Loucy (cell line): ENCODE measurements at regions not wholly inside any gene's neighbourhood (a gene's known extent, or its start where the extent isn't known, plus 50 kb on each side); places are given as distances from the start of the nearest gene placed in this dataset.

Source experiments
- H2AFZ ChIP-seq: fragments of 200-600 bp; sonication (generic); 2 replicates; pipeline ENCODE4 v1.6.0; 2016; ENCODE audit warnings: antibody characterized with exemption, mild to moderate bottlenecking, low read length, moderate library complexity
- H3F3A ChIP-seq: fragments of 200-600 bp; 2 replicates; pipeline ENCODE4 v1.6.0; 2016; ENCODE audit warnings: antibody characterized with exemption, low read depth, mild to moderate bottlenecking
- H3K27me3 ChIP-seq: fragments of 200-600 bp; sonication (generic); 2 replicates; pipeline ENCODE4 v1.6.1; 2014; ENCODE audit warnings: low read length, mild to moderate bottlenecking; ENCODE audit not compliant: insufficient read depth, poor library complexity, severe bottlenecking
- H3K36me3 ChIP-seq: fragments of 200-600 bp; sonication (generic); 2 replicates; pipeline ENCODE4 v1.6.1; 2016; ENCODE audit warnings: low read length; ENCODE audit not compliant: insufficient read depth
- H3K4me1 ChIP-seq: fragments of 200-600 bp; sonication (generic); 2 replicates; pipeline ENCODE4 v1.5.1; 2014; ENCODE audit warnings: low read length, mild to moderate bottlenecking; ENCODE audit not compliant: insufficient read depth, poor library complexity, severe bottlenecking
- H3K4me2 ChIP-seq: fragments of 200-600 bp; sonication (generic); 2 replicates; pipeline ENCODE4 v1.6.0; 2014; ENCODE audit warnings: antibody characterized with exemption, low read length, low read depth, mild to moderate bottlenecking; ENCODE audit not compliant: poor library complexity, severe bottlenecking
- H3K4me3 ChIP-seq: fragments of 200-600 bp; sonication (generic); 2 replicates; pipeline ENCODE4 v1.5.1; 2014; ENCODE audit warnings: low read length, mild to moderate bottlenecking, mixed read lengths; ENCODE audit not compliant: poor library complexity, severe bottlenecking
- H3K79me2 ChIP-seq: fragments of 200-600 bp; sonication (generic); 2 replicates; pipeline ENCODE4 v1.6.1; 2014; ENCODE audit warnings: low read length; ENCODE audit not compliant: insufficient read depth
- H3K9ac ChIP-seq: fragments of 200-600 bp; sonication (generic); 2 replicates; pipeline ENCODE4 v1.6.0; 2014; ENCODE audit warnings: mild to moderate bottlenecking, low read depth, low read length, moderate library complexity; ENCODE audit not compliant: poor library complexity, severe bottlenecking
- H3K9me2 ChIP-seq: fragments of 200-600 bp; sonication (generic); replicated peaks from 2 replicates; pipeline ENCODE4 v1.6.1; 2016; ENCODE audit warnings: low read depth, low read length, mixed read lengths
- H3K9me3 ChIP-seq: fragments of 200-600 bp; sonication (generic); 2 replicates; pipeline ENCODE4 v1.6.1; 2014; ENCODE audit warnings: mild to moderate bottlenecking, antibody characterized with exemption, low read length, low read depth; ENCODE audit not compliant: insufficient read depth
- H4K20me1 ChIP-seq: fragments of 200-600 bp; sonication (generic); 2 replicates; pipeline ENCODE4 v1.6.0; 2014; ENCODE audit warnings: antibody characterized with exemption, low read length, mild to moderate bottlenecking; ENCODE audit not compliant: insufficient read depth, poor library complexity, severe bottlenecking
- EZH2phosphoT487 ChIP-seq: fragments of 200-600 bp; IDR thresholded peaks from 2 replicates; pipeline ENCODE4 v1.6.1; 2018; ENCODE audit warnings: antibody characterized with exemption, mild to moderate bottlenecking, moderate library complexity, borderline replicate concordance
- TF ChIP-seq, protein P1 (sequence below): fragments of 200-600 bp; sonication (generic); conservative IDR thresholded peaks from 2 replicates; pipeline ENCODE4 v1.5.1; 2014; ENCODE audit warnings: mild to moderate bottlenecking, antibody characterized with exemption, low read length

DNA sequence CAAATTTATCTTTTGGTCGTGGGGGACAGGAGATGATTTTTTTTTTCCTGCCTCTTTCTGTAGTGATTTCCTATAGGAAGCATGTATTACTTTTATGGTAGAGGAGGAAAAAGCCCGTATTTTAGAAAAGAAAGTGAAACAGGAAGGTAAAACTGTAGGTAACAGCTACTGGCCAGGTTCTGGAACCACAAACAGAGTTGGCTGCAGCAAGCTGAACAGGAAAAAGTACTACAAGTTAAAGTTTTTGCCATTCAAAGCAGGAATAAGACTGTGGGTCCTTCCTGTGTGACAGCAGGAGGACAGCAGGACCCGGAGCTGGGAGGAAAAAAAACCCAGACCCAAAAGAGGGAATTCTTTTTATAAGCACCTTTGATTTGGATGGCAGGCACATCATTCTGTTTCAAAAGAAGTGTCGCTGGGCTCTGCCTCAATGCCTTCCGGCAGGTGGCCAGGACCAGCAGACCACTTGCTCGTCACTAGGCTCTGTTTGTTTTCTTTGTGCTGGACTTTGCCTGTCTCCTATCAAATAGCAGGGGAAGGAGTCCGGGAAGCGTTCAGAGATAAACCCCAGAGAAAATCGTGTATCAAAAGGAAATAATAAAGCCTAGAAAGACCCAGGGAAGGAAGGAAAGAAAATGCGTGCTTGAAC, 277.9 kb downstream of the ADGRA3 start:
- peaks cover 7% of the 10 kb centered on the region for H3K4me1 ChIP-seq
- TF ChIP-seq, protein P1, sequence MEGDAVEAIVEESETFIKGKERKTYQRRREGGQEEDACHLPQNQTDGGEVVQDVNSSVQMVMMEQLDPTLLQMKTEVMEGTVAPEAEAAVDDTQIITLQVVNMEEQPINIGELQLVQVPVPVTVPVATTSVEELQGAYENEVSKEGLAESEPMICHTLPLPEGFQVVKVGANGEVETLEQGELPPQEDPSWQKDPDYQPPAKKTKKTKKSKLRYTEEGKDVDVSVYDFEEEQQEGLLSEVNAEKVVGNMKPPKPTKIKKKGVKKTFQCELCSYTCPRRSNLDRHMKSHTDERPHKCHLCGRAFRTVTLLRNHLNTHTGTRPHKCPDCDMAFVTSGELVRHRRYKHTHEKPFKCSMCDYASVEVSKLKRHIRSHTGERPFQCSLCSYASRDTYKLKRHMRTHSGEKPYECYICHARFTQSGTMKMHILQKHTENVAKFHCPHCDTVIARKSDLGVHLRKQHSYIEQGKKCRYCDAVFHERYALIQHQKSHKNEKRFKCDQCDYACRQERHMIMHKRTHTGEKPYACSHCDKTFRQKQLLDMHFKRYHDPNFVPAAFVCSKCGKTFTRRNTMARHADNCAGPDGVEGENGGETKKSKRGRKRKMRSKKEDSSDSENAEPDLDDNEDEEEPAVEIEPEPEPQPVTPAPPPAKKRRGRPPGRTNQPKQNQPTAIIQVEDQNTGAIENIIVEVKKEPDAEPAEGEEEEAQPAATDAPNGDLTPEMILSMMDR, result no peak
- TF ChIP-seq EZH2phosphoT487, result no peak
- H3K4me2 ChIP-seq, result peak overlapping the region; percentile 73
- H3K9ac ChIP-seq, result peak overlapping the region; percentile 35
- H3K4me3 ChIP-seq, result peak overlapping the region; percentile 74
- H2AFZ ChIP-seq, result peak overlapping the region; percentile 89
- H3K9me2 ChIP-seq, result no peaks in the 10 kb centered on the region
- H4K20me1 ChIP-seq, result no peaks in the 10 kb centered on the region
- no peaks in the 10 kb centered on the region for H3K36me3 ChIP-seq
- no peaks in the 10 kb centered on the region for H3K79me2 ChIP-seq
- no peaks in the 10 kb centered on the region for H3F3A ChIP-seq
- H3K9me3 ChIP-seq, result no peaks in the 10 kb centered on the region
- H3K27me3 ChIP-seq, result no peaks in the 10 kb centered on the region

DNA sequence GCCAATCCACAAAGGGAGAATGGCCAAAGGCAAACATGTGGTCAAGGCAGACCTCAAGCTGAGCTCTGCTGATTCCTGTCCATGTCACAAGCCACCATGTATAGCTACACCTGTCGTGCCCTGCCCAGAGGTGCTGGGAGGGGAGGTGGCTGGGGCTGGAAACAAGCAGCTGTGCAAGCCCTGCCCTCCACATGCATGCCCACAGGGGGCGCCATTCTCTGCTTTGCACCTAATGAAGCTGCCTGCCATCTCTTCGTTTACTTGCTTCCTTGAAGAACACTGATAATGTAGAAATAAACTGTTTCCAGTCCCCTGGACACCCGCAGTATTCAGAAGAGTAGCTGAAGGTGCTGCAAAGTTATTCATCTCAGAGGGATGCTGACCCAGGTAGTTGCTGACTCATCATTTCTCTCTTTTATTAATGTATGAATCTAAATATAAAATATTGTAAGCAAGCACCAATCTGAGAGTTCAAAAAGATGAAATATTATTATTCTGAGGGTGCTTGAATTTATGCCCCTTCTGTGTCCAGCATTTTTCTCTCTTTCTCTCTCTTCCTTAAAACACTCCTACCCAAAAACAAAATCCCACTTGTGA, 278.6 kb downstream of the ADGRA3 start:
- H3K9ac ChIP-seq, result peak overlapping the region; percentile 35
- TF ChIP-seq, protein P1, result peak; percentile 85
- no peak for TF ChIP-seq EZH2phosphoT487
- peak overlapping the region; percentile 74 for H3K4me3 ChIP-seq
- H3K27me3 ChIP-seq, result no peaks in the 10 kb centered on the region
- H3K9me3 ChIP-seq, result no peaks in the 10 kb centered on the region
- no peaks in the 10 kb centered on the region for H3K79me2 ChIP-seq
- H3K36me3 ChIP-seq, result no peaks in the 10 kb centered on the region
- H3K4me1 ChIP-seq, result peaks cover 7% of the 10 kb centered on the region
- no peaks in the 10 kb centered on the region for H3K9me2 ChIP-seq
- no peaks in the 10 kb centered on the region for H4K20me1 ChIP-seq
- H3F3A ChIP-seq, result no peaks in the 10 kb centered on the region
- H2AFZ ChIP-seq, result peak overlapping the region; percentile 89
- peak overlapping the region; percentile 73 for H3K4me2 ChIP-seq

DNA sequence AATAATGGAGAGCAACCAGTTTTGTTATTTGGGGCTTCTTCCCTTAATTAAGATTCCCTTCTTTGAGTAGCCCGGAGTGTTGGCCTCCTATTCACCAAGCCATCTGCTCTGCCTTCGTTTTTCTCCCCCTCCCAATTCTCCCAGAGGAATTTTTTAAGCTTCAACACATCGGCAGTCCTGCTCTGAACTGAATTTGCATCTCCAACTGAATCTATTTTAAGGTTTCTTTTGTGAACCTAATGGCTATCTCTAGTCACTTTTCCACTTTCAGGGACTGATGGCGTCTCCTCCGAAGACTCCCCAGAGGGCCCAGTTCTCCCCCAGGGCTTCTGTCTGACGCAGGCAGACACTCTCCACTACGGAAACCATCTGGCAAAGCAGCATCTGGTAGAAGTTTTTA, 280.2 kb downstream of the ADGRA3 start:
- no peaks in the 10 kb centered on the region for H3F3A ChIP-seq
- no peaks in the 10 kb centered on the region for H4K20me1 ChIP-seq
- no peak overlapping the region for H3K4me2 ChIP-seq
- no peak for TF ChIP-seq EZH2phosphoT487
- TF ChIP-seq, protein P1, result no peak
- H2AFZ ChIP-seq, result no peak overlapping the region
- H3K9me2 ChIP-seq, result no peaks in the 10 kb centered on the region
- H3K4me1 ChIP-seq, result peaks cover 7% of the 10 kb centered on the region
- no peak overlapping the region for H3K4me3 ChIP-seq
- H3K9ac ChIP-seq, result no peak overlapping the region
- no peaks in the 10 kb centered on the region for H3K27me3 ChIP-seq
- no peaks in the 10 kb centered on the region for H3K9me3 ChIP-seq
- no peaks in the 10 kb centered on the region for H3K79me2 ChIP-seq
- H3K36me3 ChIP-seq, result no peaks in the 10 kb centered on the region
